ENCODE measurements at regions not wholly inside any gene's neighbourhood (a gene's known extent, or its start where the extent isn't known, plus 50 kb on each side); places are given as distances from the start of the nearest gene placed in this dataset.

- no peak for TF ChIP-seq POLR2A (IDR thresholded peaks at IDR 0.05)
- no peak for TF ChIP-seq CTCF (IDR thresholded peaks at IDR 0.05)
Measured at GRCh38 chr4:26145212-26145611, 175.6 kb upstream of the RBPJ start.

Measured in testis (tissue), 2 donors.